Activated naive CD4-positive, alpha-beta T cell treated with anti-CD3 and anti-CD28 coated beads for 36 hours (primary cell): ENCODE measurements at regions not wholly inside any gene's neighbourhood (a gene's known extent, or its start where the extent isn't known, plus 50 kb on each side); places are given as distances from the start of the nearest gene placed in this dataset.

Experiments
- CTCF ChIA-PET: fragments of 350-600 bp; sonication (Branson Sonifier 250); formaldehyde crosslinking; loops from one replicate; lab custom pipeline; 2021; ENCODE audit warnings: antibody characterized with exemption; lab: Charles Lee
- DNase-seq: peaks from one replicate; pipeline ENCODE4 v3.0.0-alpha.2; 2020
- H3K27ac Mint-ChIP-seq: one replicate; pipeline ENCODE4 v1.8.0; 2021; ENCODE audit warnings: mild to moderate bottlenecking, mixed read lengths
- H3K27me3 Mint-ChIP-seq: one replicate; pipeline ENCODE4 v1.8.0; 2021; ENCODE audit warnings: low read depth, mixed read lengths
- H3K36me3 Mint-ChIP-seq: one replicate; pipeline ENCODE4 v1.8.0; 2021; ENCODE audit warnings: low read depth, mixed read lengths
- H3K4me1 Mint-ChIP-seq: one replicate; pipeline ENCODE4 v1.8.0; 2021; ENCODE audit warnings: low read depth, mixed read lengths
- H3K4me3 Mint-ChIP-seq: one replicate; pipeline ENCODE4 v1.8.0; 2021; ENCODE audit warnings: mild to moderate bottlenecking, moderate library complexity, mixed read lengths
- H3K9me3 Mint-ChIP-seq: one replicate; pipeline ENCODE4 v1.8.0; 2021; ENCODE audit warnings: mixed read lengths
- intact Hi-C: fragments of 100-400 bp; cut with micrococcal nuclease; formaldehyde crosslinking; loops from one replicate; pipeline ENCODE4 v1.15.1; 2023

- H3K4me1 Mint-ChIP-seq = peaks cover 4% of the 10 kb centered on the region
- DNase-seq = no peak
- no peaks in the 10 kb centered on the region for H3K36me3 Mint-ChIP-seq
- H3K4me3 Mint-ChIP-seq = no peak overlapping the region
- intact Hi-C loops = no loop called here
- H3K27me3 Mint-ChIP-seq = no peaks in the 10 kb centered on the region
- no peak overlapping the region for H3K27ac Mint-ChIP-seq
- CTCF ChIA-PET = no interaction called here
- H3K9me3 Mint-ChIP-seq = peaks cover 9% of the 10 kb centered on the region
Observed at GRCh38 chr10:129079705-129080104, 387.3 kb upstream of the MGMT start.

- H3K27me3 Mint-ChIP-seq = no peaks in the 10 kb centered on the region
- H3K4me3 Mint-ChIP-seq = no peak overlapping the region
- no peak overlapping the region for H3K27ac Mint-ChIP-seq
- H3K36me3 Mint-ChIP-seq = no peaks in the 10 kb centered on the region
- no peaks in the 10 kb centered on the region for H3K4me1 Mint-ChIP-seq
- peaks cover 4% of the 10 kb centered on the region for H3K9me3 Mint-ChIP-seq
- no peak for DNase-seq
- CTCF ChIA-PET = no interaction called here
- intact Hi-C loops = no loop called here
Observed at GRCh38 chr10:129085811-129086210, 381.2 kb upstream of the MGMT start.

DNA sequence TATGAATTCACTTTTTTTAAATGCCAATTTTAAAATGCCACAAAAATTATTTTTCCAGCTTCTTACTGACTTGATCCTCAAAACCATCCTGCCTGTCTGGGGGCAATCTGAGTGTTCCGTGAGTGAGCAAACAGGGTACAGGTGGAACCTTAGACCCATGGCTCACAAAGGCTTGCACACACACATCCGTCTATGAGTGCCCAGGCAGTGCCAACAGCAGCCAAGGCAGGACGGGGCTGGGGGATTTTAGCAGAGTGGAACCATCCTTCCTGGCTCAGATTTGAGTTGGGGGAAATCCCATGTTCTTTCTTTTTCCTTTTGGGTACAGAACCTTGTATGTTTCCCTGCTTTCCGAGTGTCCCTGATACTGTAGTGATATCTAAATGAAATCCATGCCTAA, 377.7 kb upstream of the MGMT start:
- CTCF ChIA-PET = no interaction called here
- H3K27me3 Mint-ChIP-seq = no peaks in the 10 kb centered on the region
- no peak overlapping the region for H3K27ac Mint-ChIP-seq

GRCh38 chr10:129090165-129090564, 376.9 kb upstream of the MGMT start:
- CTCF ChIA-PET = no interaction called here
- Mint-ChIP-seq H3K4me1 (peaks cover 2% of the 10 kb centered on the region), H3K27me3 (no peaks in the 10 kb centered on the region)

More for the DNA sequence above, 377.7 kb upstream of the MGMT start:
- Mint-ChIP-seq H3K4me3 (no peak overlapping the region), H3K4me1 (peaks cover 2% of the 10 kb centered on the region), H3K36me3 (no peaks in the 10 kb centered on the region), H3K9me3 (peaks cover 2% of the 10 kb centered on the region)
- intact Hi-C loops = no loop called here
- DNase-seq = no peak

GRCh38 chr10:129090618-129091366, 376.2 kb upstream of the MGMT start:
- Mint-ChIP-seq H3K9me3 (no peaks in the 10 kb centered on the region), H3K27ac (no peak overlapping the region), H3K4me3 (no peak overlapping the region), H3K36me3 (no peaks in the 10 kb centered on the region), H3K27me3 (no peaks in the 10 kb centered on the region), H3K4me1 (peaks cover 2% of the 10 kb centered on the region)
- intact Hi-C loops = no loop called here
- CTCF ChIA-PET = no interaction called here
- DNase-seq = no peak

More at GRCh38 chr10:129090165-129090564, 376.9 kb upstream of the MGMT start:
- Mint-ChIP-seq H3K36me3 (no peaks in the 10 kb centered on the region), H3K9me3 (peaks cover under 1% of the 10 kb centered on the region), H3K4me3 (no peak overlapping the region), H3K27ac (no peak overlapping the region)
- intact Hi-C loops = no loop called here
- DNase-seq = no peak

- Mint-ChIP-seq H3K27ac (no peak overlapping the region), H3K9me3 (no peaks in the 10 kb centered on the region), H3K27me3 (no peaks in the 10 kb centered on the region), H3K4me1 (peaks cover 2% of the 10 kb centered on the region), H3K4me3 (no peak overlapping the region), H3K36me3 (no peaks in the 10 kb centered on the region)
- intact Hi-C loops = no loop called here
- DNase-seq = no peak
- CTCF ChIA-PET = no interaction called here
Observed at GRCh38 chr10:129093641-129094040, 373.4 kb upstream of the MGMT start.

- no peaks in the 10 kb centered on the region for H3K27me3 Mint-ChIP-seq
- H3K9me3 Mint-ChIP-seq = no peaks in the 10 kb centered on the region
- CTCF ChIA-PET = no interaction called here
- H3K4me1 Mint-ChIP-seq = peaks cover 2% of the 10 kb centered on the region
- H3K4me3 Mint-ChIP-seq = no peak overlapping the region
- no peak overlapping the region for H3K27ac Mint-ChIP-seq
- intact Hi-C loops = no loop called here
- H3K36me3 Mint-ChIP-seq = no peaks in the 10 kb centered on the region
- DNase-seq = no peak
Observed at GRCh38 chr10:129094233-129094632, 372.8 kb upstream of the MGMT start.

GRCh38 chr10:129094861-129095260, 372.2 kb upstream of the MGMT start:
- intact Hi-C loops = no loop called here
- no peak for DNase-seq
- Mint-ChIP-seq H3K27me3 (no peaks in the 10 kb centered on the region), H3K4me1 (peaks cover 2% of the 10 kb centered on the region), H3K36me3 (no peaks in the 10 kb centered on the region), H3K27ac (no peak overlapping the region), H3K4me3 (no peak overlapping the region), H3K9me3 (no peaks in the 10 kb centered on the region)
- CTCF ChIA-PET = no interaction called here

- Mint-ChIP-seq H3K4me1 (peaks cover 6% of the 10 kb centered on the region), H3K9me3 (no peaks in the 10 kb centered on the region), H3K27me3 (no peaks in the 10 kb centered on the region), H3K36me3 (no peaks in the 10 kb centered on the region), H3K27ac (no peak overlapping the region), H3K4me3 (no peak overlapping the region)
- DNase-seq = no peak
- intact Hi-C loops = no loop called here
- CTCF ChIA-PET = no interaction called here
Observed at GRCh38 chr10:129095680-129096064, 371.4 kb upstream of the MGMT start.

DNA sequence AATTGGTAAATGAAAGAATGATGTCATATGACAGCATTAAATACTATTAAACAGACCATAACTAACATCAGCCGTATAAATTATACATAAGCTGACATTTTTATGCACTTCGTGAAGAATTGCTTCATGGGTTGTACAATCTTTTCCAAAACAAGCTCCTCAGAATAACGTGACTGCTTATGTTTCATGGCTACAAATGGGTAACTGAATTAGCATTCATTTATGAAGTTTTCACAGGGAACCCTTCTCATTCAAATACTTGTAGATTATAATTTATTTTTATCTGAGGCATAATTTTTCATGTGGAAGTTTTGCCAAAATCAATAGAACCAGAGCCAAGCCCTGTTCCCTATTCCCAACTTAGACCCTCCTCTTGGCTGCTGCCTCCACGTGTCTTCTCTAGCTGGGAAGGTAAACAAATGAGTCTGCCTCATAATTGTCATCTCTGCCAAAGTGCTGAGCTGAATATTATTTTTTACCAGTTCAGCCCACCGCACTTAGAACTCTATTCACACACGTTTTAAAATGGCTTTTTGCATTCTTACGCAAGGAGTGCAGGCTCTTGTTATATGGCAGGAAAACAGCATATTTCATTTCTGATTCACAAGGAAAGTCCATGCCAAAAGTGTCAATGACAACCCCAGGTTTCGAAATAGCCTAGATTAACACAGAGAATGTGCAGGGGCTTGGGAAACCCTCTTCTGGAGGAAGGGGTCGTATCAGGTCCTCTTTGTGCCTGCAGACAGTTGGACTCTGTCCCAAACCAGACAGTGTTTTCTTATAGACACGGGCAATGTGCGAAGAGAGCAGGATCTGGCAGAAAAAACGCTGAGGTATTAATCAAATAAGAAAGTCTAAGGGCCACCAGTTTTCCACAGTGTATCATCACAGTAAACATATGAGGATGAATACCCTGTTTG, 370.7 kb upstream of the MGMT start:
- Mint-ChIP-seq H3K27me3 (no peaks in the 10 kb centered on the region), H3K4me3 (no peak overlapping the region), H3K27ac (no peak overlapping the region), H3K36me3 (no peaks in the 10 kb centered on the region), H3K9me3 (no peaks in the 10 kb centered on the region), H3K4me1 (peaks cover 12% of the 10 kb centered on the region)
- CTCF ChIA-PET = no interaction called here
- DNase-seq = no peak
- intact Hi-C loops = no loop called here

GRCh38 chr10:129097776-129098330, 369.2 kb upstream of the MGMT start:
- no peak for DNase-seq
- no peaks in the 10 kb centered on the region for H3K27me3 Mint-ChIP-seq
- no peaks in the 10 kb centered on the region for H3K9me3 Mint-ChIP-seq
- intact Hi-C loops = no loop called here
- H3K27ac Mint-ChIP-seq = no peak overlapping the region
- CTCF ChIA-PET = no interaction called here
- H3K4me1 Mint-ChIP-seq = peaks cover 26% of the 10 kb centered on the region
- no peak overlapping the region for H3K4me3 Mint-ChIP-seq
- H3K36me3 Mint-ChIP-seq = no peaks in the 10 kb centered on the region

- CTCF ChIA-PET = no interaction called here
- Mint-ChIP-seq H3K4me3 (no peak overlapping the region), H3K4me1 (peaks cover 32% of the 10 kb centered on the region), H3K27ac (no peak overlapping the region), H3K36me3 (no peaks in the 10 kb centered on the region), H3K9me3 (no peaks in the 10 kb centered on the region), H3K27me3 (no peaks in the 10 kb centered on the region)
- DNase-seq = no peak
- intact Hi-C loops = no loop called here
Observed at GRCh38 chr10:129098517-129098916, 368.5 kb upstream of the MGMT start.
